ENCODE measurements at regions not wholly inside any gene's neighbourhood (a gene's known extent, or its start where the extent isn't known, plus 50 kb on each side); places are given as distances from the start of the nearest gene placed in this dataset.

DNA sequence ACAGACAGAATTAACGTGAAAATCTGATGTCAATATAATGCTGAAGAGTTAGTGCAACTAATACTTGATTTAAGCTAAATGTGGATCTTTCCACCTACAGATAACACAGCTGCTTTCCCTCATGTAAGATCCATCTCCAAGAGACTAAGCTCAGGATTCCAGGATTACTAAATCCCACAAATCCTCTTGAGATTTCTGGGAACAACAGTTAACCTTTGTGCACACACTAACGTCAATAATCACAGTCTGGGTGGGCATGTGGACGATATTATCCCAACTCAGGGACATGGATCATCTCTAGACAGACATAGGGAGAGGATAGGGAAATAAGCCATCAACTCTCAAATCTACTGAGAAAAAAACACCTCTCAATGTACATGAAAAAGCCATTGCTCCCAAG is 432.6 kb downstream of the SATB2 start:
- DNase-seq (ENCODE audit: low read depth), result no peak

DNA sequence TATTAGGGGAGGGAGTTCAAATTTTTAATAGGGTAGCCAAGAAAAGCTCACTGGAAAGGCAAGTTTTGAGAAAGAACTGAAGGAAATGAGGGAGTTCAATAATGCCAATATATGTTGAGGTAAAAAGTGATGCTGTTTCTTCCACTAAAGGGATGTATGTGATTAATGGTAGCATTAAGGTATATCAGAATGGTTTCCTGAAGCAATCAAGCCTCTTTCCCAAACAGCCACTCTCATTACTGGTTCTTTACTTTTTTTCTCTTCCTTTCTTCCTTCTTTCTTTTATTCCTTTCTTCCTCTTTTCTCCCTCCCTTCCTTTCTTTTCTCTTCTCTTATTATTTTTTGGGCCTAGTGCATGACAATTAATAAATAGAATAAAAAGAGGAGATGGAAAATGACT is 433.5 kb downstream of the SATB2 start:
- no peak for DNase-seq (ENCODE audit: low read depth)

DNA sequence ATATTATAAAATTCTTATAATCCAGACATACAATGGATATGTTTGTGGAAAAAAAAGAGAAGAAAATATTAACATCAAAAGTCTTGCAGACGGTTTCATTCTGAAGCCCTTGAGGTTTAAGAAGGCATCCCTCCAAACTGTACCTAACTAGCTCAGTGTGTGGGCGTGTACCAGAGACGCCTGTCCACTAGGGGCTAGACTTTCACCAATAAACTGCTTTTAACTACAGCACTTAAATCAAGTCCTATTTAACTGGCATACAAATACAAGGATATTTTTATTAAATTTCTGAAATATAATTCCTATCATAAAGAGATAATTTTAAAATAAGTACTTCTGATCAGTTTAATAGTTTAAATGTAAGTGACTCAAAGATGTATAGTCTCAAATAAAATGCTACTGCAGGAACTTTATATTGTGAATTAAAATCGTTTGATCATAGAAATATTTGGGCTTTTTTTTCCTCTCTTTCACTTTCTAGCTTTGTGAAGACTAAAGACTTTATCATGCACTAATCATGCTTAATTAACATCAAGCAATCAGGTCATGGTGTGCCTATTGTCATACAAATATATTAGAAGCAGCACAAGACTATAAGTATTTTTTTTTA is 437.7 kb downstream of the SATB2 start:
- no peak for DNase-seq (ENCODE audit: low read depth)

DNA sequence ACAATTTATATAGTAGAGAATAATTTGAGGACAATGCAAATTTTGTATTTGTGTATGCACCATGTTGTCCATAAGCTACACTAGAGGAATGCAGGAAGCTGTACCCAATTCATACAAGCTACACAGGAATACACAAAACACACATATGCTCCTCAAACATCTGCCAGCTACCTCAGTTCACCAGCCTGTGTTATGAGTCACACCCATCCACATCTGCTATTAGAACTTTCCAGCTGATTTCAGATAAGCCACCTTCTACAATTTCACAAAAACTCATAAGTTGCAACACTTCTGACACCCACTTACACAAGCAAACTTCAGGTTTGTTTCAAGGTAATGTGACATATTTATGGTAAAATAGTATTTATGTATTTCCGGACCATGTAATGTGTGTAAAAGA is 438.9 kb downstream of the SATB2 start:
- no peak for DNase-seq (ENCODE audit: low read depth)

DNA sequence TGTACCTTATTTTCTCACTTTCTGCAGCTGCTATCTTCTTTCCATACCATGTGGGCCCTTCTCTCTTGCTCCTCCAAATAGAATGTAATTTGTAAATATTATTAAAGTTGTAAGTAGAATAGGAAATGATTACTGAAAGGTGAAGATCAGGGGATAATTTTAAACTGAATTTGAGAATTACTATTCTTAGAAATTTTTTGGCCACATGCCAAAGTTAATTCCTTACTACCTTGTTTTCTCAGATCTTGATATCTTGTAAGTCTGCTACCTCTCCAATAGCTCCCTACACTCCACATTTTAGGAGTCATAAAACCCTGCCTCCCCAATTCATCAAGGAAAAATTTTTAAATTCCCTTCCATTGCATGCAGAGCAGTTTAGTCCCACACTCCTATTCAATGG is 442.7 kb downstream of the SATB2 start:
- no peak for DNase-seq (ENCODE audit: low read depth)

DNA sequence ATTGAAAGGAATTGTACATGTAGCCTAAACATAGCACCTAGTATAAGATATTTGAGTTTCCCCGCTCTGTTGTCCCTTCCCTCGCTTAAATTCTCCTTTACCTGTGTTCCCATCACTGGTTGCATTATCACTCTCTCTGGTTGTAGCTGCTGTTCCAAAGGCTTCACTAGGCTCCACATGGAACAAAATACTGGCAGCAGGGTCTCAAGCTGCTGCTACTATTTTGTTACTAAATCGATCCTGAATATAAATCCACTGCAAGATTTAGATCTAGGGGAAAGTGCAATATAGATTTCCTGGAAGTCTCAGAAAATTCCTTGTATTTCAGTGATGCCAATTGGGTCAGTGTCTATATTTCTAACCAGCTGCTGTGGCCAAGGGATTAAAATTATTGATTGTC is 443.5 kb downstream of the SATB2 start:
- DNase-seq (ENCODE audit: low read depth), result no peak

DNA sequence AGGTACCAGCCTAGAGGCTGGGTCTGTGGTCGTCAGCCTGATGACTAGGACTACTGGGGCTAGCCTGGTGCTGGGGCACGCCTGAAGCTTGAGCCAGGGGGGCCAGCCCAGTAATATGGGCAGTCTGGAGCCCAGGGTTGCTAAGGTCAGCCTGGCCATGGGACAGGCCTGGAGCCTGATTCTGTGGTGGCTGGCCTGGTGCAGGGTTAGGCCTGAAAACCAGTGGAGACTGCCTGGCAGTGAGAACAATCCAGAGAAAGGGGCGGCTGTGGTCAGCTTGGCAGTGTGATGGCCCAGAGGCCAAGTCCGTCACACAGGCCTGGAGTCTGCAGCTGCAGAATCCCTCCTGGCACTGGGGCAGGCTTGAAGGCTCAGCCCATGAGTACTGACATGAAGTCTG is 445.8 kb downstream of the SATB2 start:
- no peak for DNase-seq (ENCODE audit: low read depth)

DNA sequence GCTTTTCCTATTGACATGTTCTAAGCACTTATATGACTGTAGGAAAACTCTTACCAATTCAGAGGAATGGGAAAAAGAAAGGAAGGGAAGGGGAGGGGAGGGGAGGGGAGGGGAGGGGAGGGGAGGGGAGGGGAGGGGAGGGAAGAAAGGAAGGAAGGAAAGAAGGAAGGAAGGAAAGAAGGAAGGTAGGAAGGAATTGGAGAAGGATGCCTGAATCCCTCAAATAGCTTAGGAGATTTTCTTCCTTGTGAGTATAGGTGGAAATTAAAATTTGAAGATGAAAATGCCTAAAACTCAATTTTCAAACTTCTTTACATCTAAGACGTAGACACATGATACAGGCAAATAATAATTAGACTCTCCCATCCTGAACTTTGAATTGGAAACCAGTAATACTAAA is 463.1 kb downstream of the SATB2 start:
- DNase-seq (ENCODE audit: low read depth), result no peak

DNA sequence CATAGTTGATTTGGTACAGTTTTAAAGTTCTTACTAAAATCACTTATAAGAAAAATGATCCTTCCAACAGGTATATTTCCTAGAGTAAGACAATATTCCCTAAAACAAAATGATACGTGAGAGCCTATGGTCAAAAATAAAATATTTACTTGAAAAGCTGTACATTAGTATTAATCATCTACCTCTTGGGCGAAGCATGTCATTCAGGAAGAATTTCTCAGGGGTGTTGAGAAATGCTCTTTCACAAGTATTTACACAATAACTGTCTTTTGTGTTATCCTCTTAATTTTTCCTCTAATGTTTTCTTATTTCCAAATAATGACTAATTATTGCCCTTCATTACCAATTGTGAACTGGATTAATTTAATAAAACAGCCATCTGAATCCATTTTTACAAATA is 466.3 kb downstream of the SATB2 start:
- no peak for DNase-seq (ENCODE audit: low read depth)

DNA sequence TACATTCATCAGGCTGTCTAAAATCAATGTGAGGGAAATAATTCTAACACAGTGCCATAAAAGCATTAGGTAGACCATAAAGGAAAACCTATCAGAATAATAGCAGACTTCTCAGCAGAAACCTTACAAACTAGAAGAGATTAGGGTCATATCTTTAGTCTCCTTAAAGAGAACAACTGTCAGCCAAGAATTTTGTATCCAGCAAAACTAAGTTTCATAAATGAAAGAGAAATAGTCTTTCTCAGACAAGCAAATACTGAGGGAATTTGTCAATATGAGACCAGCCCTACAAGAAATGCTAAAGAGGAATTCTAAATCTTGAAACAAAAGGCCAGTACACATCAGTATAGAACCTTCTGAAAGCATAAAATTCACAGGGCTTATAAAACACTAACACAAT is 482.0 kb downstream of the SATB2 start:
- no peak for DNase-seq (ENCODE audit: low read depth)

DNA sequence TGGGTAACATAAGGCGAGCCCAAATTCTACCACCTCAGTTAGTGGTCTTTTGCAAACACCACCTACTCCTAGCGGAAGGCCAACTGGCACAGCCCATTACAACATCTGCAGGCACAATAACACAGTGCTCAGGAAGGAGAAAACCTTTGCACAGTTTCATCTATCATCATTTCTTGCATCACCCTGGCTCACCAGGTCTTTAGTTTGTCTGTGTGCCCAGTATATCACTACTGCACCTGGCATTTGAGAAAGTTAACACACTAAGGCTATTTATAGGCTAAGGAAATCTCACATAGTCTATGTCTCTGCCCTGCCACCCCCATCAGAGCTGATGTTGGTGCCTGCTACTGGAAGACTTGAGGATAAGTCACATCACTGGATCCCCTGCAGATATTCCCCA is 484.0 kb downstream of the SATB2 start:
- DNase-seq (ENCODE audit: low read depth), result no peak

DNA sequence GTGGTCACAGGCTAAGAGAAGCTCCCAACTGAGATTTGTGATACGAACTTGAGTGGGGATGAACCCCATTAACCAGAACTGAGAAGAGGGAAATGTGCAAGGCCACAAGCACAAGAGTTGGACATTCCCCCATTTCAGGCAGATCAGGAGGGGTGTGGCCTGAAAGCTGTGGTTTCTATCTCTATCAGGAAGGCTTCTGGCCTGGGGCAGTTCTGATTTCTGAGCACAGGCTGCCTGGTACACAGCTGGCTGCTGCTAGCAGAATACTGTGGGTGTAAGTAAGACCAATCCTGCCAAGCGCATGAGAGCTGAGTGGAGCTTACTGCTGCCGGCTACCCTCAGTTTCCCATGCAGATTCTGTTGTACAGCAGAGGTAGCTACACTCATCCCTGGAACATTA is 484.6 kb downstream of the SATB2 start:
- DNase-seq (ENCODE audit: low read depth), result no peak

DNA sequence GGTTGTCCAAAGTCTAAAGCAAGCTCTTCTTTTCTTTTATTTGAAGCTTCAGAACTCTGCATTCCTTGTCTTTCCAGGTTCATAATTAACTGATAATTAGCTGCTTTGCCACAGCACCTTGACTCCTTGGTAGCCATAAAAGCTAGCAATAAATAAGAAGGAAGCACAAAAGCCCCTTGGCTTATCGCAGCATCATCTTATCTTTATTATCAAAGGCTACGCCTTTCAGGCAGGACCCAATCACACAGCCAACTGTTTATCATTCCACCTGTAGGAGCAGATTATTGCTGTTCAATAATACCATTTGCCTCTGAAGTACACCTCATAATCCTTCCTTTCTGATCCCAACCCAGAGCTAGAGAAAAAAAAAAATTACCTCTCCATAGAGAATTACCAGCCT is 489.2 kb downstream of the SATB2 start:
- DNase-seq (ENCODE audit: low read depth), result no peak

DNA sequence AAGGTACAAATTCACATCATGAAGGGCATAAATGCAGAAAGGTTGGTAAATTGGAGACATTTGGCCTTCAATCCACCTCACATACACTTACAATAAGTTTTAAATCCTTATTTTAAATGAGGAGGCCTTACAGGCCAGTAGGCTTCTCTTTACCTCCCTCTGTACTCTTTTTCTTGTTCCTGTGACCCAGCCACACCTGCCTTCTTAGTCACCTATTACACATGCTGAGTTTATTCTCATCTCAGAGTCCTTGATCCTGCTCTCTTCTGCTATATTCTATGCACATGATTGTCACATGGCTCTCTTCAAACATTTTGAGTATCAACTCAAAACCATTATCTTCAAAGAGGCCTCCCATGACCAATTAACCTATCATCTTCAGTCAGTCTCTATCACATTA is 491.5 kb downstream of the SATB2 start:
- no peak for DNase-seq (ENCODE audit: low read depth)

DNA sequence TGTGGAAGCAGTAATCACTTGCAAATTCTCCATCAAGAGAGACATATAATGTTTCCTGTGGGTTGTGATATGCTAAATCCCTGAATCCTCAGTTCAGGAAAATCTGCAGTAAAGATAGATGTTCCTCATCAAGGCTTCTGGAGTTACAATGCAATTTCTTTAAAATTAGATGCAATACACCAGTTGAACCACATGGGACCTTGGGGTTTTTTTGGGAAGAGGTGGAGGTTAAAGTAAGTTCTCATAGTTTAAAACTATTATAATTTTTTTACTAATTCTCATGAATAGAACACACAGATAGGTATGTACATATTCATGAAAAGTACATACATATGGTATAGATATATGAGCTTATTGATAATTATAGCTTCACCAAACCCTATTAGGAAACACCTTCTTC is 496.2 kb downstream of the SATB2 start:
- DNase-seq (ENCODE audit: low read depth), result no peak

DNA sequence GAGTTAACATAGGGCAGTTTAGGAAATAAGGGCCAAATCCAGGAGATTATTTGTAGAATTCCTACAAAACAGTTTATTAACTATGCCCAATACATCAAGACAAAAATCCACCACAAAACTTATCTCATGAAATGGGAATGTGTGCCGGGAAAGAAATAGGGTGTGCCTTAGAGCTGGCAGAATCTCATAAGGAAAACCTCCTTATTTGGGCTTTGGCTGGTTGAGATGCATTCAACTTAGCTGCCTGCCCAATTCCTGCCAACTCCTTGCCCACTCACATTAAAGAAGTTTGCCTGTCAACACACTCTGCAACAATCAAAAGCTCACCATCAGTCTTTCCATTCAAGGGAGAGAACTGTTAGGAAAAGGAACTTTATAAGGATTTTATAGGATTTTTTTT is 500.6 kb downstream of the SATB2 start:
- DNase-seq (ENCODE audit: low read depth), result no peak

DNA sequence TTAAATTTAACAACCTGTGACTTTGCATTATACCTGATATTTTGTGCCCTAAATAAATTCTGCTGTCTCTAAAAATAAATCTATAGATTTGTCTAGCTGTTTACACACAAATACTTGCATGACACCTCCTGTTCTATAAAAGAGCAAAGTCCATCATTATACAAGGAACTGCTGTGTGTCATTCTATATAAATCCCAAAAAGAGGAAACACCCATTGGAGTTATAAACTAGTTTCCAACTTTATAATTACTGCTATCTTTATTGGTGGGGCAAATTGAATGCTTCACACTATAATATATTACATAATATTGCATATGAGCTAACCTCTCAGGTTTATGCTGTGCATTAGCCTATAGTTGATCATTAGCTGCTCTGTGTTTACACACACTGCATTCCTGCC is 504.4 kb downstream of the SATB2 start:
- no peak for DNase-seq (ENCODE audit: low read depth)

DNA sequence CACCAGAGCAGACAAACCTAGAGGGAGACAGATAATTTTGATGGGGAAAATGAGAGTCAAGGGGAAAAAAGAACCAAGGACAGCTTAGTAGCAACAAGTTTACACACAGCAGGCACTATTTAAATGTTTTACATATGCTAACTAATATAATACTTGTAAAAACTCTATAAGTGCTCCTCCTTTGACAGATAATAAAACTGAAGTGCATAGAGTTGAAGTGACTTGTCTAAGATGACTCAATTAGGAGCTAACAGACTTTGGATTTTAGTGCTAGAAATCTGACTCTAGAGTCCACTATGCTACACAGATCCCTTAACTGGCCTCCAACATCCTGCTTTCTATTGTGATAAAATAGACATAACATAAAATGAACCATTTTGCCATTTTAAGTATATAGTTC is 506.9 kb downstream of the SATB2 start:
- DNase-seq (ENCODE audit: low read depth), result no peak

DNA sequence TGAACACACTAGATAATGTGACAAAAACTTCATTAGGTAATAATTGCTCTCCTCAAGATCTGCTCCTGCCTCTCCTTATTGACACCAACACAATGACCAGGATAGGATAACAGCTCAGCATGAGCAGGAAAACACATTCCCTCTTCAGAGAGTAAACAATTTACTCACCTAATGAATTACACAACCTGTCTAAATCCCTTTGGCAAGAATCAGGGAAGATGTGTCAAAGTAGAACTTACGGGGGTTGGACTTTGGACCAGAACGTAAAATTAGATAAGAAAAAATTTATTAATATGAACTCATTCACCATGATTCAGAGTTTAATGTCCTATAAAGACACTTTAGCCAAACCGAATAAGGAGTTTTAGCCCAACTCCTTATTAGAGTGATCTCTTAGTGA is 512.2 kb downstream of the SATB2 start:
- no peak for DNase-seq (ENCODE audit: low read depth)

DNA sequence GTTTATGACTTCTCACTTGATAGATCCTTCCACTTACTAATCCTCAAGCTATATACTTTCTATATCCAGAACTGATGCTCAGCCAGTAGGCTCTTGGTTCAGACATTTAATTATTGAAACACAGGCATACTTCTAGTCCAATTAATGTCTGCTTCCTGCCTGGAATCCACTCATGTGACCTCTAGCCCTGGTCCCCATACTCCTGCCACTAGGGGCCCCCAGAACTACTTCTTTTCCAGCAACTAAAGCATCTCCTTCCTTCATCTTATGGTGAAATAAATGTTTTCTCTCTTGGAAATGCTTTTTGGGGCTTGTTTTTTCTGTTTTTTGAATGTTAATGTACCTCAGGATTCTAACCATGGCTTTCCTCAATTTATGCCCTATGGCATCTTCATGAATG is 527.6 kb downstream of the SATB2 start:
- no peak for DNase-seq (ENCODE audit: low read depth)

DNA sequence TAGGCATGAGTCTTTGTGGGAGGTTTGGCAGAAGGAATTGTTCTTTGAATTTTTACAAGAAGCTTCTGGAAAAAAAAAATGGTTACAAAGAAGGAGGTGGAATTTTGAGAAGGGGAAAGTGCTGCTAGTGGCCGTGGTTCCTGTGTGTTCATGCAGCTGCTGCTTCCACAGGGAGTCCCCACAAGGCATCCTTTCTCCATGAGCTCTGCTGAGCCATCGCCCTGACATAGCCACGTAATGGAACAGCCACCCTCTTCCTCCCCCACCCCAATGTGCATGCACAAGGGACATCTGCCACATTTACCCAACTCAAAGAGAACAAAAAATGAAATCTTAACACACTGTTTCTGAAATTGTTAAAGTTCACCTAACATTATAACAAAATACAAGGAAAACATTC is 529.7 kb downstream of the SATB2 start:
- DNase-seq (ENCODE audit: low read depth), result no peak

DNA sequence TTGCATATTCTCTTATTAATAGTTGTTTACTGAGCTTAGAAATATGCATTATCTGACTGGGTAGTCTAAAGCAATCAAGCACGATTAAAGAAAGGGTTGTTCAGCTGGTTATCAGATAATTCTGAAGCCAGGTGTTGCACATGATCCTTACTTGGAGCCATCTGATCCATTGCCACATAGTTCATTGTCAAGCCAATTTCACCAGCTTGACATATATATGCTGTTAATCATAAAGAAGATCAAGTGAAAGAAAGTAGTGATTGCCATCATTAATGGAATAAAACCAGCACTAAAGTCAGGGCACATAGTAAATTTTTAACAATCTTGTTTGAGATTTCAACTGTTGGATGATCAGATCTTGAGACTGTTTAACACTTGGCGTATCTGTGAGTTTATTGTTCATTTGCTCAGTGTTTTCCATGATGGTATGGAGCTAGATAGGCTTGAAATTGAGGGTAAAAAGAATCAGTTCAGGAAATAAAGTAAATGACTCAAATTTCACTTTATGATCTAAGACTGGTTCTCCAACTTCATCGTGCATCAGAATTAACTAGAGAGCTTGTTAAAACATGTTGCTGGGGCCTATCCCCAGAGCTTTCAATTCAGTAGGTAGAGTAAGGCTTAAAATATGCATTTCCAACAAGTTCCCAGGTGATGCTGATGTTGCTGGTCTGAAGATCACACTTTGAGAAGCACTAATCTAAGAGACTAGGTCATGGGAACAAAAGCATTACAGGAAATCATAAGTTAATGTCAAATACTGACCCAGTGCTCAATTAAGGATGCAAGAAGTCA is 539.6 kb downstream of the SATB2 start:
- no peak for DNase-seq (ENCODE audit: low read depth)

DNA sequence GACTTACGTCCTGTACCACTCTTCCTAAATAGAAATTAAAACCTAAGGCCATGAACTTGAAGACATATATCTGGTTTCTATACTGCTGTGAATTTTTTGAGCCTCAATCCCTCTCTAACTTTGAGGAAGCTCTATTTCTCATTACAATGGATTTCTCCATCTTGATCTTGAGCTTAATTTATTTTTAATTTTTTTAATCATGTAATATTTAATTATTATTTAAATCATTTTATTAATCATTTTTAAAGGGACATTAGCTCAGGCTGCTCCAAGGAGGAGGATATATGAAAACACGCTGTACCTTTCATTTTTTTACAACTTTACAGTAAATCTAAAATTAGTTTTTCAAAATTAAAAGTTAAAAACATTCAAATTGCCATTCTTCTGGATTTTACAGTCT is 540.5 kb downstream of the SATB2 start:
- no peak for DNase-seq (ENCODE audit: low read depth)

DNA sequence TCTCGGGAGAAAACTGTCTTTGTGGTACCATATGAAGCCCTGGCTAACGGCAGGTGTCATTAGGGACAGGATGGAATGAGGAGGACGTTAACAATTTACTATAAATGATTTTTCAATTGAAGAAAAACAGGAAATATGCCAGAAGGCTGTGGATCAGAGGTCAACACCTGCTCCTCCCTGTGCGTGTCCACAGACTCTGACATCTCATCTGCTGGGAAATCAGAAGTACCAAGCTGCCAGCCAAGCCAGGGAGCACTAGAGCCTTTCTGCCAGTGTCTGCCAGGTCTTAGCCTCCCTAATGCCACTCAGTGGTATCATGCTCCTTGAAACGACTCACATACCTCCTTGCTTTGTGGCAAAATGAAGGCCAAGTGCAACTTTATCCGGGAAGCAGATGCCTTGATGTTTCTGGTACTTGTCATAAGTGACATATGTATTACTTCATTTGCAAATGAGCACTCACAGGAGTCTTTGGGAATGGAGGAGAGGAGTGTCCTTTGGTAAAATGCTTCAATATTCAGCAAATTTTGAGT is 541.1 kb downstream of the SATB2 start:
- no peak for DNase-seq (ENCODE audit: low read depth)

Data from T follicular helper cell (primary cell).